ENCODE measurements at regions not wholly inside any gene's neighbourhood (a gene's known extent, or its start where the extent isn't known, plus 50 kb on each side); places are given as distances from the start of the nearest gene placed in this dataset.

- Histone ChIP-seq H3K4me2 (ENCODE audit: control insufficient read depth, extremely low read depth, insufficient read depth, low read depth, low read length) (no peak overlapping the region), H3K4me3 (ENCODE audit: control insufficient read depth in 2 of 3, extremely low read depth in 1 of 3, insufficient read depth in 2 of 3, low read depth in 1 of 3, low read length in 3 of 3) (no peak overlapping the region), H3K9ac (ENCODE audit: control insufficient read depth, extremely low read depth, insufficient read depth, low read length) (no peak overlapping the region), H3K4me1 (ENCODE audit: control insufficient read depth, extremely low read depth, insufficient read depth, low read length) (no peaks in the 10 kb centered on the region), H3K79me2 (ENCODE audit: control insufficient read depth, insufficient read depth, low read length) (no peaks in the 10 kb centered on the region), H3K9me1 (ENCODE audit: control insufficient read depth, extremely low read depth, insufficient read depth, low read length) (no peaks in the 10 kb centered on the region), H3K27ac (ENCODE audit: control insufficient read depth, insufficient read depth, low read length) (no peak overlapping the region), H3K36me3 (ENCODE audit: control insufficient read depth in 2 of 2, extremely low read depth in 1 of 2, insufficient read depth in 2 of 2, low read length in 2 of 2) (no peaks in the 10 kb centered on the region), H3K27me3 (ENCODE audit: control insufficient read depth, extremely low read depth, insufficient read depth, low read length) (no peaks in the 10 kb centered on the region), H4K20me1 (ENCODE audit: control insufficient read depth, extremely low read depth, insufficient read depth, low read length) (no peaks in the 10 kb centered on the region), H2AFZ (ENCODE audit: control insufficient read depth, low read length) (no peak overlapping the region), H3K9me3 (ENCODE audit: control insufficient read depth, low read depth, low read length) (no peaks in the 10 kb centered on the region)
- TF ChIP-seq CTCF (optimal IDR thresholded peaks at IDR 0.05 in 1 of 3, IDR thresholded peaks at IDR 0.05 in 1 of 3, conservative IDR thresholded peaks at IDR 0.05 in 1 of 3; ENCODE audit: extremely low read depth in 1 of 3, insufficient read depth in 2 of 3, low read length in 3 of 3) (no peak), EZH2 (IDR thresholded peaks at IDR 0.05; ENCODE audit: low read length) (no peak)
- no peak for FAIRE-seq
- DNase-seq (ENCODE audit: low read depth, low spot score): no peak
- dilution Hi-C loops (cut with MboI; ENCODE audit: extremely low pct_ligation_motif_present, low sequenced_read_pairs): no loop called here
Observed at GRCh38 chr4:130131536-130131935, 1035.6 kb downstream of the C4orf33 start.

- H3K4me2 ChIP-seq (ENCODE audit: control insufficient read depth, extremely low read depth, insufficient read depth, low read depth, low read length): no peak overlapping the region
Observed at GRCh38 chr4:130141651-130142050, 1045.7 kb downstream of the C4orf33 start.

More at GRCh38 chr4:130141651-130142050, 1045.7 kb downstream of the C4orf33 start:
- Histone ChIP-seq H3K9me3 (ENCODE audit: control insufficient read depth, low read depth, low read length) (no peaks in the 10 kb centered on the region), H3K27ac (ENCODE audit: control insufficient read depth, insufficient read depth, low read length) (no peak overlapping the region), H4K20me1 (ENCODE audit: control insufficient read depth, extremely low read depth, insufficient read depth, low read length) (no peaks in the 10 kb centered on the region), H2AFZ (ENCODE audit: control insufficient read depth, low read length) (no peak overlapping the region), H3K79me2 (ENCODE audit: control insufficient read depth, insufficient read depth, low read length) (no peaks in the 10 kb centered on the region), H3K4me3 (ENCODE audit: control insufficient read depth in 2 of 3, extremely low read depth in 1 of 3, insufficient read depth in 2 of 3, low read depth in 1 of 3, low read length in 3 of 3) (no peak overlapping the region), H3K4me1 (ENCODE audit: control insufficient read depth, extremely low read depth, insufficient read depth, low read length) (no peaks in the 10 kb centered on the region), H3K9me1 (ENCODE audit: control insufficient read depth, extremely low read depth, insufficient read depth, low read length) (no peaks in the 10 kb centered on the region), H3K9ac (ENCODE audit: control insufficient read depth, extremely low read depth, insufficient read depth, low read length) (no peak overlapping the region), H3K27me3 (ENCODE audit: control insufficient read depth, extremely low read depth, insufficient read depth, low read length) (no peaks in the 10 kb centered on the region), H3K36me3 (ENCODE audit: control insufficient read depth in 2 of 2, extremely low read depth in 1 of 2, insufficient read depth in 2 of 2, low read length in 2 of 2) (no peaks in the 10 kb centered on the region)
- TF ChIP-seq EZH2 (IDR thresholded peaks at IDR 0.05; ENCODE audit: low read length): no peak
- no peak for TF ChIP-seq CTCF (optimal IDR thresholded peaks at IDR 0.05 in 1 of 3, IDR thresholded peaks at IDR 0.05 in 1 of 3, conservative IDR thresholded peaks at IDR 0.05 in 1 of 3; ENCODE audit: extremely low read depth in 1 of 3, insufficient read depth in 2 of 3, low read length in 3 of 3)
- DNase-seq (ENCODE audit: low read depth, low spot score): no peak
- no peak for FAIRE-seq
- dilution Hi-C loops (cut with MboI; ENCODE audit: extremely low pct_ligation_motif_present, low sequenced_read_pairs): no loop called here
